Astrocyte (in vitro differentiated cells and primary cell): ENCODE measurements at regions not wholly inside any gene's neighbourhood (a gene's known extent, or its start where the extent isn't known, plus 50 kb on each side); places are given as distances from the start of the nearest gene placed in this dataset.

Experiments
- DNase-seq: peaks from one replicate; pipeline ENCODE4 v3.0.0-alpha.2; 2010; ENCODE audit warnings: low read depth
- FAIRE-seq: peaks from 2 replicates; lab custom pipeline; 2011; peaks lifted over from hg19 to GRCh38; lab: Jason Lieb, UNC
- H2AFZ ChIP-seq: 2 replicates; pipeline ENCODE4 v1.6.0; 2012; ENCODE audit warnings: low read depth, low read length, inconsistent platforms
- H3K27ac ChIP-seq: 2 replicates; pipeline ENCODE4 v1.5.1; 2011; ENCODE audit warnings: low read depth, low read length, inconsistent platforms
- H3K27me3 ChIP-seq: 2 replicates; pipeline ENCODE4 v1.6.0; 2011; ENCODE audit warnings: low read length, inconsistent platforms; ENCODE audit not compliant: insufficient read depth
- H3K36me3 ChIP-seq: 2 replicates; pipeline ENCODE4 v1.5.1; 2011; ENCODE audit warnings: low read length, inconsistent platforms; ENCODE audit not compliant: insufficient read depth
- H3K4me1 ChIP-seq: 2 replicates; pipeline ENCODE4 v1.5.1; 2011; ENCODE audit warnings: low read length, inconsistent platforms; ENCODE audit not compliant: insufficient read depth
- H3K4me2 ChIP-seq: 2 replicates; pipeline ENCODE4 v1.6.0; 2012; ENCODE audit warnings: low read length, inconsistent platforms
- H3K4me3 ChIP-seq: 2 replicates; pipeline ENCODE4 v1.5.1; 2011; ENCODE audit warnings: low read depth, mild to moderate bottlenecking, low read length, inconsistent platforms; ENCODE audit not compliant: insufficient read depth
- H3K79me2 ChIP-seq: 2 replicates; pipeline ENCODE4 v1.6.0; 2012; ENCODE audit warnings: mild to moderate bottlenecking, low read length, inconsistent platforms; ENCODE audit not compliant: insufficient read depth
- H3K9ac ChIP-seq: 2 replicates; pipeline ENCODE4 v1.6.0; 2012; ENCODE audit warnings: mild to moderate bottlenecking, low read length, inconsistent platforms
- H3K9me3 ChIP-seq: 2 replicates; pipeline ENCODE4 v1.5.1; 2012; ENCODE audit warnings: low read depth, mild to moderate bottlenecking, low read length, inconsistent platforms; ENCODE audit not compliant: insufficient read depth
- H4K20me1 ChIP-seq: 2 replicates; pipeline ENCODE4 v1.6.0; 2012; ENCODE audit warnings: low read length, inconsistent platforms; ENCODE audit not compliant: insufficient read depth
- H3K27ac Mint-ChIP-seq: one replicate; pipeline ENCODE4 v1.8.0; 2021; ENCODE audit warnings: mild to moderate bottlenecking, mixed read lengths; ENCODE audit not compliant: unreplicated experiment
- H3K27me3 Mint-ChIP-seq: one replicate; pipeline ENCODE4 v1.8.0; 2021; ENCODE audit warnings: low read depth, mixed read lengths; ENCODE audit not compliant: unreplicated experiment
- H3K36me3 Mint-ChIP-seq: one replicate; pipeline ENCODE4 v1.8.0; 2021; ENCODE audit warnings: low read depth, mixed read lengths; ENCODE audit not compliant: unreplicated experiment
- H3K4me1 Mint-ChIP-seq: one replicate; pipeline ENCODE4 v1.8.0; 2021; ENCODE audit warnings: low read depth, mixed read lengths; ENCODE audit not compliant: unreplicated experiment
- H3K4me3 Mint-ChIP-seq: one replicate; pipeline ENCODE4 v1.8.0; 2021; ENCODE audit warnings: mild to moderate bottlenecking, moderate library complexity, mixed read lengths; ENCODE audit not compliant: unreplicated experiment
- H3K9me3 Mint-ChIP-seq: one replicate; pipeline ENCODE4 v1.8.0; 2021; ENCODE audit warnings: mild to moderate bottlenecking, mixed read lengths; ENCODE audit not compliant: unreplicated experiment
- EZH2 ChIP-seq: IDR thresholded peaks from 2 replicates; pipeline ENCODE4 v1.6.1; 2012; ENCODE audit warnings: mild to moderate bottlenecking, low read length, inconsistent platforms; ENCODE audit not compliant: insufficient read depth
- TF ChIP-seq, protein P1 (sequence below): IDR thresholded peaks from 2 replicates; pipeline ENCODE4 v1.5.1; 2011; ENCODE audit warnings: low read depth, mild to moderate bottlenecking, inconsistent platforms, low read length, moderate library complexity; ENCODE audit not compliant: insufficient read depth

DNA sequence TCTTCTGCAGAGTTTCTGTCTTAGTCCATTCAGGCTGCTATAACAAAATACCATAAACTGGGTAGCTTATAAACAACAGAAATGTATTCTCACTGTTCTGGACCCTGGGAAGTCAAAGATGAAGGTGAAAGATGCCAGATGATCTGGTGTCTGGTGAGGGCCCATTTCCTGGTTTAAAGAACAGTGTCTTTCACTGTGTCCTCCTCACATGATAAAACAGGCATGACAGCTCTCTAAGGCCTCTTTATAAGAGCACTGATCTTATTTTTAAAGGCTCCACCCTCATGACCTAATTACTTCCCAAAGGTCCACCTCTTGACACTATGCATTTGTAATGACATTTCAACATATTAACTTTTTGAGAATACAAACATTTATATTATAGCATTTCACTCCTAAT is 250.2 kb upstream of the ZRANB2 start:
- no peak overlapping the region for H3K4me3 Mint-ChIP-seq
- H3K9ac ChIP-seq = no peak overlapping the region
- no peak overlapping the region for H3K4me3 ChIP-seq
- no peaks in the 10 kb centered on the region for H3K4me1 Mint-ChIP-seq
- peaks cover 4% of the 10 kb centered on the region for H3K9me3 ChIP-seq
- no peaks in the 10 kb centered on the region for H3K27me3 ChIP-seq
- H3K36me3 Mint-ChIP-seq = no peaks in the 10 kb centered on the region
- no peaks in the 10 kb centered on the region for H4K20me1 ChIP-seq
- H3K9me3 Mint-ChIP-seq = peaks cover 2% of the 10 kb centered on the region
- no peaks in the 10 kb centered on the region for H3K36me3 ChIP-seq
- H3K4me2 ChIP-seq = no peak overlapping the region
- no peak overlapping the region for H3K27ac ChIP-seq
- H3K27ac Mint-ChIP-seq = no peak overlapping the region
- H3K79me2 ChIP-seq = no peaks in the 10 kb centered on the region
- FAIRE-seq = no peak
- no peak for DNase-seq
- no peak overlapping the region for H2AFZ ChIP-seq
- no peaks in the 10 kb centered on the region for H3K4me1 ChIP-seq
- no peaks in the 10 kb centered on the region for H3K27me3 Mint-ChIP-seq
- TF ChIP-seq EZH2 = no peak
- TF ChIP-seq, protein P1, sequence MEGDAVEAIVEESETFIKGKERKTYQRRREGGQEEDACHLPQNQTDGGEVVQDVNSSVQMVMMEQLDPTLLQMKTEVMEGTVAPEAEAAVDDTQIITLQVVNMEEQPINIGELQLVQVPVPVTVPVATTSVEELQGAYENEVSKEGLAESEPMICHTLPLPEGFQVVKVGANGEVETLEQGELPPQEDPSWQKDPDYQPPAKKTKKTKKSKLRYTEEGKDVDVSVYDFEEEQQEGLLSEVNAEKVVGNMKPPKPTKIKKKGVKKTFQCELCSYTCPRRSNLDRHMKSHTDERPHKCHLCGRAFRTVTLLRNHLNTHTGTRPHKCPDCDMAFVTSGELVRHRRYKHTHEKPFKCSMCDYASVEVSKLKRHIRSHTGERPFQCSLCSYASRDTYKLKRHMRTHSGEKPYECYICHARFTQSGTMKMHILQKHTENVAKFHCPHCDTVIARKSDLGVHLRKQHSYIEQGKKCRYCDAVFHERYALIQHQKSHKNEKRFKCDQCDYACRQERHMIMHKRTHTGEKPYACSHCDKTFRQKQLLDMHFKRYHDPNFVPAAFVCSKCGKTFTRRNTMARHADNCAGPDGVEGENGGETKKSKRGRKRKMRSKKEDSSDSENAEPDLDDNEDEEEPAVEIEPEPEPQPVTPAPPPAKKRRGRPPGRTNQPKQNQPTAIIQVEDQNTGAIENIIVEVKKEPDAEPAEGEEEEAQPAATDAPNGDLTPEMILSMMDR = no peak

DNA sequence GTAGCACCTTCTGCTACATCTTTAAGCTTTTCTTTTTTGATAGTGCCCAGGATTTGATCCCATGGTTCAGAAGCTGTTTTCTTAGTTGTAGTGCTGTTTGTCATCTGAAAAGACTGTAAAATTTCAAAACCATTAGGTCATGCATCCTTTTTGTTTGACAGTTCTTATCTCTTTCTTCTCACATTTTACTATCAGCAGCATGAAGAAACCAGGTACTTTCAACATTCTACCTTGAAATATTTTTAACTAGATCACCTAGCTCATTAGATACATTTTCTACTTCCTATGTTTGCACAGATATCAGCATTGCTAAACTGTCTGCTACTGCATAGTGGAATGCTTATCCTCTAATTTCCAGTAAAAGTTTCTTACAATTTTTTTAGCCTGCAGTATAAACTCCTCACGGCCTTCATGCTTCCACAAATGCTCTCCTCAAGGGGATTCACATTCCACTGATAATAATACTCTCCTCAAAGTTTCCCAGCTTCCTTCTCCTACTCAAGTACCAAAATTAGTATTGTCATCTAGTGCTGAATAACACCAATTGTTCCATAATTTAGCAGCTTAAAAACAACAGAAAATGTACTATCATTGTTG is 243.9 kb upstream of the ZRANB2 start:
- peaks cover 2% of the 10 kb centered on the region for H3K9me3 Mint-ChIP-seq
- Histone ChIP-seq H2AFZ (no peak overlapping the region), H3K4me2 (no peak overlapping the region), H4K20me1 (no peaks in the 10 kb centered on the region), H3K79me2 (no peaks in the 10 kb centered on the region), H3K9me3 (no peaks in the 10 kb centered on the region), H3K27me3 (no peaks in the 10 kb centered on the region), H3K27ac (no peak overlapping the region), H3K36me3 (no peaks in the 10 kb centered on the region), H3K4me3 (no peak overlapping the region), H3K4me1 (no peaks in the 10 kb centered on the region), H3K9ac (no peak overlapping the region)
- H3K4me1 Mint-ChIP-seq = peaks cover 4% of the 10 kb centered on the region
- no peaks in the 10 kb centered on the region for H3K36me3 Mint-ChIP-seq
- no peak overlapping the region for H3K4me3 Mint-ChIP-seq
- FAIRE-seq = no peak
- no peak overlapping the region for H3K27ac Mint-ChIP-seq
- no peak for TF ChIP-seq EZH2
- TF ChIP-seq, protein P1 = no peak
- no peaks in the 10 kb centered on the region for H3K27me3 Mint-ChIP-seq
- DNase-seq = no peak

DNA sequence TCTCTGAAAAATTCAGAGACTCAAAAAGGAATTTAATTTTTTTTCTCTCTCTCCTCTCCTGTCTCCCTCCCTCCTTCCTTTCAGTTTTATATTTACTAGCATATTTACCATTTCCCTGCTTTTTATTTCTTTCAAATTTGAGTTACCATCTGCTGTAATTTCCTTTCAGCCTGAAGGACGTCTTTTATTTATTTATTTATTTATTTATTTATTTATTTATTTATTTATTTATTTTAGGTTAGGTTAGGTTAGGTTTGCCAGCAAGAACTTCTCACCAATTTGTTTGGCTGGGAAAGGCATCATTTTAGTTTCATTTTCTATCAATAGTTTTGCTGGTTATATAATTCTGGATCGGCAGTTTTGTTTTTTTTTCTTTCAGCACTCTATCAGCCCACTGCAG is 231.7 kb upstream of the ZRANB2 start:
- Histone ChIP-seq H3K27ac (no peak overlapping the region), H3K9ac (no peak overlapping the region), H3K4me2 (no peak overlapping the region), H2AFZ (no peak overlapping the region), H3K79me2 (no peaks in the 10 kb centered on the region), H3K27me3 (no peaks in the 10 kb centered on the region), H3K4me3 (no peak overlapping the region), H3K36me3 (no peaks in the 10 kb centered on the region), H4K20me1 (no peaks in the 10 kb centered on the region), H3K9me3 (no peaks in the 10 kb centered on the region), H3K4me1 (no peaks in the 10 kb centered on the region)
- Mint-ChIP-seq H3K4me1 (peaks cover 7% of the 10 kb centered on the region), H3K9me3 (no peaks in the 10 kb centered on the region), H3K36me3 (no peaks in the 10 kb centered on the region), H3K4me3 (no peak overlapping the region), H3K27me3 (no peaks in the 10 kb centered on the region), H3K27ac (no peak overlapping the region)
- FAIRE-seq (no peak), DNase-seq (no peak)
- TF ChIP-seq, protein P1 = no peak
- no peak for TF ChIP-seq EZH2
